ENCODE measurements at regions not wholly inside any gene's neighbourhood (a gene's known extent, or its start where the extent isn't known, plus 50 kb on each side); places are given as distances from the start of the nearest gene placed in this dataset.
"Not testable (repeated sequence)": the region's sequence is repeated elsewhere in the genome, so short reads cannot be mapped to it uniquely, and the experiment has no call there.

- TF ChIP-seq, protein P1, sequence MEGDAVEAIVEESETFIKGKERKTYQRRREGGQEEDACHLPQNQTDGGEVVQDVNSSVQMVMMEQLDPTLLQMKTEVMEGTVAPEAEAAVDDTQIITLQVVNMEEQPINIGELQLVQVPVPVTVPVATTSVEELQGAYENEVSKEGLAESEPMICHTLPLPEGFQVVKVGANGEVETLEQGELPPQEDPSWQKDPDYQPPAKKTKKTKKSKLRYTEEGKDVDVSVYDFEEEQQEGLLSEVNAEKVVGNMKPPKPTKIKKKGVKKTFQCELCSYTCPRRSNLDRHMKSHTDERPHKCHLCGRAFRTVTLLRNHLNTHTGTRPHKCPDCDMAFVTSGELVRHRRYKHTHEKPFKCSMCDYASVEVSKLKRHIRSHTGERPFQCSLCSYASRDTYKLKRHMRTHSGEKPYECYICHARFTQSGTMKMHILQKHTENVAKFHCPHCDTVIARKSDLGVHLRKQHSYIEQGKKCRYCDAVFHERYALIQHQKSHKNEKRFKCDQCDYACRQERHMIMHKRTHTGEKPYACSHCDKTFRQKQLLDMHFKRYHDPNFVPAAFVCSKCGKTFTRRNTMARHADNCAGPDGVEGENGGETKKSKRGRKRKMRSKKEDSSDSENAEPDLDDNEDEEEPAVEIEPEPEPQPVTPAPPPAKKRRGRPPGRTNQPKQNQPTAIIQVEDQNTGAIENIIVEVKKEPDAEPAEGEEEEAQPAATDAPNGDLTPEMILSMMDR (IDR thresholded peaks at IDR 0.05) = not testable (repeated sequence)
- TF ChIP-seq EP300 (IDR thresholded peaks at IDR 0.05); POLR2AphosphoS5 (IDR thresholded peaks at IDR 0.05); POLR2A (IDR thresholded peaks at IDR 0.05; ENCODE audit: low read depth): not testable (repeated sequence)
Measured at GRCh38 chr15:87533637-87534036, 722.9 kb downstream of the NTRK3 start.
